ENCODE measurements at regions not wholly inside any gene's neighbourhood (a gene's known extent, or its start where the extent isn't known, plus 50 kb on each side); places are given as distances from the start of the nearest gene placed in this dataset.

GRCh38 chr2:156818221-156818620 is 382.0 kb downstream of the GPD2 start:
- H3K27me3 ChIP-seq (ENCODE audit: control insufficient read depth, insufficient read depth, low read length, poor library complexity, severe bottlenecking): no peaks in the 10 kb centered on the region
- H3K4me3 ChIP-seq (ENCODE audit: insufficient read depth, low read depth, low read length): no peak overlapping the region
- H3K9me3 ChIP-seq (ENCODE audit: control insufficient read depth, low read length): no peaks in the 10 kb centered on the region
- no peak overlapping the region for H3K27ac ChIP-seq (ENCODE audit: insufficient read depth, low read depth, low read length, poor library complexity, severe bottlenecking)
- H3K36me3 ChIP-seq (ENCODE audit: control insufficient read depth, insufficient read depth, low read length): no peaks in the 10 kb centered on the region
- no peaks in the 10 kb centered on the region for H3K4me1 ChIP-seq (ENCODE audit: control insufficient read depth, insufficient read depth, low read length)
- 92 to 94% methylated on average over 6 of the region's 6 CpGs for WGBS, 2 experiments

GRCh38 chr2:156818944-156819343 is 382.8 kb downstream of the GPD2 start:
- Histone ChIP-seq H3K4me1 (ENCODE audit: control insufficient read depth, insufficient read depth, low read length) (no peaks in the 10 kb centered on the region), H3K36me3 (ENCODE audit: control insufficient read depth, insufficient read depth, low read length) (no peaks in the 10 kb centered on the region), H3K27me3 (ENCODE audit: control insufficient read depth, insufficient read depth, low read length, poor library complexity, severe bottlenecking) (no peaks in the 10 kb centered on the region), H3K9me3 (ENCODE audit: control insufficient read depth, low read length) (no peaks in the 10 kb centered on the region), H3K27ac (ENCODE audit: insufficient read depth, low read depth, low read length, poor library complexity, severe bottlenecking) (no peak overlapping the region), H3K4me3 (ENCODE audit: insufficient read depth, low read depth, low read length) (no peak overlapping the region)
- 96 to 98% methylated on average over 3 of the region's 3 CpGs for WGBS, 2 experiments

- Histone ChIP-seq H3K27me3 (ENCODE audit: control insufficient read depth, insufficient read depth, low read length, poor library complexity, severe bottlenecking) (no peaks in the 10 kb centered on the region), H3K4me1 (ENCODE audit: control insufficient read depth, insufficient read depth, low read length) (no peaks in the 10 kb centered on the region), H3K9me3 (ENCODE audit: control insufficient read depth, low read length) (no peaks in the 10 kb centered on the region), H3K36me3 (ENCODE audit: control insufficient read depth, insufficient read depth, low read length) (no peaks in the 10 kb centered on the region), H3K4me3 (ENCODE audit: insufficient read depth, low read depth, low read length) (no peak overlapping the region), H3K27ac (ENCODE audit: insufficient read depth, low read depth, low read length, poor library complexity, severe bottlenecking) (no peak overlapping the region)
- 87 to 100% methylated on average over 1 to 2 of the region's 2 CpGs for WGBS, 2 experiments
These were observed 390.3 kb downstream of the GPD2 start for GRCh38 chr2:156826341-156826933.

GRCh38 chr2:156834431-156834830 is 398.3 kb downstream of the GPD2 start:
- H3K27me3 ChIP-seq (ENCODE audit: control insufficient read depth, insufficient read depth, low read length, poor library complexity, severe bottlenecking): no peaks in the 10 kb centered on the region
- no peaks in the 10 kb centered on the region for H3K4me1 ChIP-seq (ENCODE audit: control insufficient read depth, insufficient read depth, low read length)
- no peaks in the 10 kb centered on the region for H3K36me3 ChIP-seq (ENCODE audit: control insufficient read depth, insufficient read depth, low read length)
- H3K9me3 ChIP-seq (ENCODE audit: control insufficient read depth, low read length): no peaks in the 10 kb centered on the region
- WGBS, 2 experiments: 83 to 88% methylated on average over 1 of the region's 1 CpG
- H3K27ac ChIP-seq (ENCODE audit: insufficient read depth, low read depth, low read length, poor library complexity, severe bottlenecking): no peak overlapping the region
- no peak overlapping the region for H3K4me3 ChIP-seq (ENCODE audit: insufficient read depth, low read depth, low read length)

- WGBS, 2 experiments: 88 to 91% methylated on average over 4 to 6 of the region's 6 CpGs
- Histone ChIP-seq H3K36me3 (ENCODE audit: control insufficient read depth, insufficient read depth, low read length) (no peaks in the 10 kb centered on the region), H3K9me3 (ENCODE audit: control insufficient read depth, low read length) (no peaks in the 10 kb centered on the region)
These were observed 401.6 kb downstream of the GPD2 start for GRCh38 chr2:156837635-156838370.

GRCh38 chr2:156841321-156841720 is 405.1 kb downstream of the GPD2 start:
- no peaks in the 10 kb centered on the region for H3K4me1 ChIP-seq (ENCODE audit: control insufficient read depth, insufficient read depth, low read length)
- no peak overlapping the region for H3K4me3 ChIP-seq (ENCODE audit: insufficient read depth, low read depth, low read length)
- no peak overlapping the region for H3K27ac ChIP-seq (ENCODE audit: insufficient read depth, low read depth, low read length, poor library complexity, severe bottlenecking)
- H3K9me3 ChIP-seq (ENCODE audit: control insufficient read depth, low read length): no peaks in the 10 kb centered on the region
- H3K36me3 ChIP-seq (ENCODE audit: control insufficient read depth, insufficient read depth, low read length): no peaks in the 10 kb centered on the region
- WGBS, 2 experiments: 89 to 100% methylated on average over 2 to 3 of the region's 3 CpGs
- no peaks in the 10 kb centered on the region for H3K27me3 ChIP-seq (ENCODE audit: control insufficient read depth, insufficient read depth, low read length, poor library complexity, severe bottlenecking)

More at GRCh38 chr2:156837635-156838370, 401.6 kb downstream of the GPD2 start:
- H3K4me3 ChIP-seq (ENCODE audit: insufficient read depth, low read depth, low read length): no peak overlapping the region
- H3K27ac ChIP-seq (ENCODE audit: insufficient read depth, low read depth, low read length, poor library complexity, severe bottlenecking): no peak overlapping the region
- no peaks in the 10 kb centered on the region for H3K27me3 ChIP-seq (ENCODE audit: control insufficient read depth, insufficient read depth, low read length, poor library complexity, severe bottlenecking)
- no peaks in the 10 kb centered on the region for H3K4me1 ChIP-seq (ENCODE audit: control insufficient read depth, insufficient read depth, low read length)

- no peak overlapping the region for H3K4me3 ChIP-seq (ENCODE audit: insufficient read depth, low read depth, low read length)
- H3K27ac ChIP-seq (ENCODE audit: insufficient read depth, low read depth, low read length, poor library complexity, severe bottlenecking): no peak overlapping the region
- no peaks in the 10 kb centered on the region for H3K36me3 ChIP-seq (ENCODE audit: control insufficient read depth, insufficient read depth, low read length)
- H3K4me1 ChIP-seq (ENCODE audit: control insufficient read depth, insufficient read depth, low read length): no peaks in the 10 kb centered on the region
- no peaks in the 10 kb centered on the region for H3K9me3 ChIP-seq (ENCODE audit: control insufficient read depth, low read length)
- WGBS, 2 experiments: 73 to 80% methylated on average over 4 of the region's 4 CpGs
- H3K27me3 ChIP-seq (ENCODE audit: control insufficient read depth, insufficient read depth, low read length, poor library complexity, severe bottlenecking): no peaks in the 10 kb centered on the region
These were observed 409.8 kb downstream of the GPD2 start for GRCh38 chr2:156845806-156846558.

GRCh38 chr2:156852210-156852609 is 405.3 kb upstream of the GALNT5 start:
- H3K27ac ChIP-seq (ENCODE audit: insufficient read depth, low read depth, low read length, poor library complexity, severe bottlenecking): no peak overlapping the region
- H3K4me1 ChIP-seq (ENCODE audit: control insufficient read depth, insufficient read depth, low read length): no peaks in the 10 kb centered on the region
- 90 to 96% methylated on average over 4 of the region's 4 CpGs for WGBS, 2 experiments
- no peaks in the 10 kb centered on the region for H3K36me3 ChIP-seq (ENCODE audit: control insufficient read depth, insufficient read depth, low read length)
- no peaks in the 10 kb centered on the region for H3K27me3 ChIP-seq (ENCODE audit: control insufficient read depth, insufficient read depth, low read length, poor library complexity, severe bottlenecking)
- H3K4me3 ChIP-seq (ENCODE audit: insufficient read depth, low read depth, low read length): no peak overlapping the region
- no peaks in the 10 kb centered on the region for H3K9me3 ChIP-seq (ENCODE audit: control insufficient read depth, low read length)

GRCh38 chr2:156852681-156853080 is 404.8 kb upstream of the GALNT5 start:
- Histone ChIP-seq H3K9me3 (ENCODE audit: control insufficient read depth, low read length) (no peaks in the 10 kb centered on the region), H3K36me3 (ENCODE audit: control insufficient read depth, insufficient read depth, low read length) (no peaks in the 10 kb centered on the region), H3K27me3 (ENCODE audit: control insufficient read depth, insufficient read depth, low read length, poor library complexity, severe bottlenecking) (no peaks in the 10 kb centered on the region), H3K27ac (ENCODE audit: insufficient read depth, low read depth, low read length, poor library complexity, severe bottlenecking) (no peak overlapping the region), H3K4me1 (ENCODE audit: control insufficient read depth, insufficient read depth, low read length) (no peaks in the 10 kb centered on the region), H3K4me3 (ENCODE audit: insufficient read depth, low read depth, low read length) (no peak overlapping the region)

- H3K36me3 ChIP-seq (ENCODE audit: control insufficient read depth, insufficient read depth, low read length): no peaks in the 10 kb centered on the region
- WGBS, 2 experiments: 96 to 100% methylated on average over 2 of the region's 2 CpGs
- H3K27ac ChIP-seq (ENCODE audit: insufficient read depth, low read depth, low read length, poor library complexity, severe bottlenecking): no peak overlapping the region
- H3K9me3 ChIP-seq (ENCODE audit: control insufficient read depth, low read length): no peaks in the 10 kb centered on the region
- no peaks in the 10 kb centered on the region for H3K27me3 ChIP-seq (ENCODE audit: control insufficient read depth, insufficient read depth, low read length, poor library complexity, severe bottlenecking)
- no peak overlapping the region for H3K4me3 ChIP-seq (ENCODE audit: insufficient read depth, low read depth, low read length)
- H3K4me1 ChIP-seq (ENCODE audit: control insufficient read depth, insufficient read depth, low read length): no peaks in the 10 kb centered on the region
These were observed 393.2 kb upstream of the GALNT5 start for GRCh38 chr2:156864325-156864724.

Data from ectodermal cell (in vitro differentiated cells).